ENCODE measurements at regions not wholly inside any gene's neighbourhood (a gene's known extent, or its start where the extent isn't known, plus 50 kb on each side); places are given as distances from the start of the nearest gene placed in this dataset.

DNA sequence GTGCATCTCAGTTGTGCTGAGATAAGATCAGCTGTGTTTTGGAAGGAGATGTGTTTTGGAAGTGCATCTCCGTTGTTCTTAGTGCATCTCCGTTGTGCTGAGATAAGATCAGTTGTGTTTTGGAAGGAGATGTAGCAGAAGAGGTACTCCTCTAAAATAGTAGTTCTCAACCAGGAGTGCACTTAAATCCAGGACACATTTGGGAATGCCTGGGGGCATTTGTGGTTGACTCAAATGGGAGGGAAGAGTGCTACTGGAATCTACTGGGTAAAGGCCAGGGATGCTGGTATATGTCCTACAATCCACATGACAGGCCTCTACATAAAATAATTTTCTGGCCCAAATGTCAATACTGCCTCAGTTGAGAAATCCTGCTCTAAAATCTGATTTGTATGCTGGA, 70.8 kb upstream of the CHRDL1 start:
- H3K4me1 Mint-ChIP-seq, result no peaks in the 10 kb centered on the region
- ChIA-PET CTCF (interaction anchor here (1.5 kb wide), 1 partner anchor 19 kb away, joined by 4 read pairs; no protein-coding TSS in a partner anchor), POLR2A (no interaction called here)
- TF ChIP-seq, protein P1, sequence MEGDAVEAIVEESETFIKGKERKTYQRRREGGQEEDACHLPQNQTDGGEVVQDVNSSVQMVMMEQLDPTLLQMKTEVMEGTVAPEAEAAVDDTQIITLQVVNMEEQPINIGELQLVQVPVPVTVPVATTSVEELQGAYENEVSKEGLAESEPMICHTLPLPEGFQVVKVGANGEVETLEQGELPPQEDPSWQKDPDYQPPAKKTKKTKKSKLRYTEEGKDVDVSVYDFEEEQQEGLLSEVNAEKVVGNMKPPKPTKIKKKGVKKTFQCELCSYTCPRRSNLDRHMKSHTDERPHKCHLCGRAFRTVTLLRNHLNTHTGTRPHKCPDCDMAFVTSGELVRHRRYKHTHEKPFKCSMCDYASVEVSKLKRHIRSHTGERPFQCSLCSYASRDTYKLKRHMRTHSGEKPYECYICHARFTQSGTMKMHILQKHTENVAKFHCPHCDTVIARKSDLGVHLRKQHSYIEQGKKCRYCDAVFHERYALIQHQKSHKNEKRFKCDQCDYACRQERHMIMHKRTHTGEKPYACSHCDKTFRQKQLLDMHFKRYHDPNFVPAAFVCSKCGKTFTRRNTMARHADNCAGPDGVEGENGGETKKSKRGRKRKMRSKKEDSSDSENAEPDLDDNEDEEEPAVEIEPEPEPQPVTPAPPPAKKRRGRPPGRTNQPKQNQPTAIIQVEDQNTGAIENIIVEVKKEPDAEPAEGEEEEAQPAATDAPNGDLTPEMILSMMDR (IDR thresholded peaks at IDR 0.05), result no peak
- H3K9me3 Mint-ChIP-seq, result no peaks in the 10 kb centered on the region
- intact Hi-C loops (cut with micrococcal nuclease), result no loop called here
- no peak overlapping the region for H3K4me3 Mint-ChIP-seq
- H3K36me3 Mint-ChIP-seq (ENCODE audit: low read depth), result no peaks in the 10 kb centered on the region
- no peak overlapping the region for H3K27ac Mint-ChIP-seq
- DNase-seq (no peak), ATAC-seq (ENCODE audit: low read depth) (no peak)
- no peaks in the 10 kb centered on the region for H3K27me3 Mint-ChIP-seq

DNA sequence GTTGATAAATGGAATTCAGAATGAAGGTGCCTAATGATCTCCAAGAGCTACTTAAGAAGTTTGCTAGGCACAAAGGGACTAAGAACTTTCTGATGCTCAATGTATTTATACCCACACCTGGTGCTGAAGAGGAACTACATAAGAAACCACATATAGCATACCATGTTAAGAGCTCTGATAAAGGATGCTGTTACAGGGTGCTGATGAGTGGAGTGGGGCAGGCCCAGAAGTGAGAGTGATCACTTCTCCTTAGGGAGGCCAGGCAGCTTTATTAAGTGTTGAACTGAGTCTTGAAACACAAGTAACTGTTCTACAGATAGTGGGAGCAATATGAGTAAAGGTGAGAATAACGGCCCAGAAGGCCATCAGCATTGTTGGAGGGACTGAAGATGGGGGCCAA, 68.3 kb upstream of the CHRDL1 start:
- CTCF ChIA-PET, result no interaction called here
- H3K9me3 Mint-ChIP-seq, result no peaks in the 10 kb centered on the region
- intact Hi-C loops (cut with micrococcal nuclease), result no loop called here
- POLR2A ChIA-PET, result no interaction called here
- DNase-seq (no peak), ATAC-seq (ENCODE audit: low read depth) (no peak)
- H3K4me1 Mint-ChIP-seq, result no peaks in the 10 kb centered on the region
- TF ChIP-seq, protein P1 (IDR thresholded peaks at IDR 0.05), result no peak
- H3K4me3 Mint-ChIP-seq, result no peak overlapping the region
- no peaks in the 10 kb centered on the region for H3K36me3 Mint-ChIP-seq (ENCODE audit: low read depth)
- no peak overlapping the region for H3K27ac Mint-ChIP-seq
- H3K27me3 Mint-ChIP-seq, result no peaks in the 10 kb centered on the region

DNA sequence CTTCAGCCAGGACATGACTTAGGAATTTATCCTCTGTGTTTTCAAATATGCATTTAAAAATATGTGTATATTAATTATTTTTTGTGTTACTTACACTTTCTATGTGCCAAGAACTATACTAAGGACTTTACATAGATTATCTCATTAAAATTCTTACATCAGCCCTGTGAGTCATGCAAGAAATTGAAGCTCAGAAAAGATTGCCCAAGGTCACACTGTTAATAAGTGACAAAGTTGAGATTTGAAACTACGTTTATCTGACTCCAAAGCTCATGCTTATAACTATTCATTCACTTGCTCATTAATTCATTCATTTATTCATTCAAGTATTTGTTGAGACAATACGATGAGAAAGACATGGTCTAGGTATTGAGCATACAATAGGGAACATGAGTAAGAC, 62.9 kb upstream of the CHRDL1 start:
- Mint-ChIP-seq H3K4me1 (no peaks in the 10 kb centered on the region), H3K27me3 (peaks cover 3% of the 10 kb centered on the region), H3K4me3 (no peak overlapping the region), H3K9me3 (no peaks in the 10 kb centered on the region), H3K27ac (no peak overlapping the region), H3K36me3 (ENCODE audit: low read depth) (no peaks in the 10 kb centered on the region)
- POLR2A ChIA-PET, result no interaction called here
- TF ChIP-seq, protein P1 (IDR thresholded peaks at IDR 0.05), result no peak
- intact Hi-C loops (cut with micrococcal nuclease), result loop anchor here (10.0 kb wide), 1 partner anchor 386 kb away; no protein-coding TSS in a partner anchor
- ATAC-seq (ENCODE audit: low read depth) (no peak), DNase-seq (no peak)
- CTCF ChIA-PET, result interaction anchor here (1.7 kb wide), 1 partner anchor 12 kb away, joined by 5 read pairs; no protein-coding TSS in a partner anchor

DNA sequence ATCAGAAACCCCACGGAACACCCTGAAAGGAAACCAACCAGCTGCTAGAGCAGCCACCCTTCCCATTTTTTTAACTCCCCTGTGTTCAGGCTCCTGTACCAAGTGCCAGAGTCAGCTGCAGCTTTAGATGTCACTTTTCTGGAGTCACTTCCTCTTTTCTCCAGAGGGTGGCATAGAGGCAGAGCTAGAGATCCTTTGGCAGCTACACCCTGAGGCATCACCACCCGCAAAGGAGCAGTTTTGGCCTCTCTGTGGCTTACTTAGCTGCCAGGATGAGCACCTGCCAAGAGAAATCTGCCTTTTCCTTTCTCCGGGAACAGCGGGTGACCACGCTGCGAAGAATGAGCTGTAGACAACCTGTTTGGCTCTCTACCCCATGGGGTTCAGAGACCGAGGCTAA, 58.0 kb upstream of the CHRDL1 start:
- ChIA-PET POLR2A (no interaction called here), CTCF (interaction anchor here (1.3 kb wide), 1 partner anchor 404 kb away, joined by 4 read pairs; no protein-coding TSS in a partner anchor)
- Mint-ChIP-seq H3K27me3 (peaks cover 3% of the 10 kb centered on the region), H3K27ac (no peak overlapping the region), H3K4me3 (no peak overlapping the region), H3K9me3 (no peaks in the 10 kb centered on the region), H3K4me1 (no peaks in the 10 kb centered on the region), H3K36me3 (ENCODE audit: low read depth) (no peaks in the 10 kb centered on the region)
- ATAC-seq (ENCODE audit: low read depth), result no peak
- intact Hi-C loops (cut with micrococcal nuclease), result loop anchor here (10.0 kb wide), 1 partner anchor 391 kb away; no protein-coding TSS in a partner anchor
- TF ChIP-seq, protein P1 (IDR thresholded peaks at IDR 0.05), result no peak
- DNase-seq, result no peak

DNA sequence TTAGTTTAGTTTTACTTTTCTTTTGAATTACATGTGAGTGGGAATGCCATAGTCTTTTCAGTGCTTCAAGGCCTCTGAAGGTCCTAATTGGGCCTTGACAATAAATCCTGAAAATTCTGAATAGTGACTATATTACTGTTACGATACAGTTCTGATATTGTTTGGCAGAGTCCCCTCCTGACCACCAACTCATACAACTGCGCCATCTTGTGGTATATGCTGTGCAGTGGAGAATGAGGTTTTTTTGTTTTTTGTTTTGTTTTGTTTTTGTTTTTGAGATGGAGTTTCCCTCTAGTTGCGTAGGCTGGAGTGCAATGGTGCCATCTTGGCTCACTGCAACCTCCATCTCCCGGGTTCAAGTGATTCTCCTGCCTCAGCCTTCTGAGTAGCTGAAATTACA, 56.6 kb upstream of the CHRDL1 start:
- no peak for ATAC-seq (ENCODE audit: low read depth)
- H3K9me3 Mint-ChIP-seq, result no peaks in the 10 kb centered on the region
- POLR2A ChIA-PET, result no interaction called here
- no peaks in the 10 kb centered on the region for H3K4me1 Mint-ChIP-seq
- no peak overlapping the region for H3K27ac Mint-ChIP-seq
- TF ChIP-seq, protein P1 (IDR thresholded peaks at IDR 0.05), result no peak
- H3K4me3 Mint-ChIP-seq, result no peak overlapping the region
- CTCF ChIA-PET, result no interaction called here
- H3K27me3 Mint-ChIP-seq, result peaks cover 3% of the 10 kb centered on the region
- H3K36me3 Mint-ChIP-seq (ENCODE audit: low read depth), result no peaks in the 10 kb centered on the region
- no peak for DNase-seq
- intact Hi-C loops (cut with micrococcal nuclease), result loop anchor here (10.0 kb wide), 1 partner anchor 393 kb away; no protein-coding TSS in a partner anchor

Data from activated B cell treated with CpG ODN at 0.5 μM for 24 hours (primary cell).